Mammary epithelial cell (primary cell): ENCODE measurements at regions not wholly inside any gene's neighbourhood (a gene's known extent, or its start where the extent isn't known, plus 50 kb on each side); places are given as distances from the start of the nearest gene placed in this dataset.

Source experiments
- CTCF ChIP-seq, 2 donors: IDR thresholded peaks in 1 of 2; conservative IDR thresholded peaks in 1 of 2; 2 replicates each; pipeline ENCODE4 v1.5.1; 2011 to 2012; ENCODE audit warnings: inconsistent platforms in 2 of 2, low read length in 2 of 2, mild to moderate bottlenecking in 2 of 2, control low read depth in 1 of 2, low read depth in 1 of 2; ENCODE audit not compliant: insufficient read depth in 1 of 2; ENCODE audit errors: extremely low read depth in 1 of 2
- EZH2 ChIP-seq: IDR thresholded peaks from 2 replicates; pipeline ENCODE4 v1.6.1; 2012; ENCODE audit warnings: low read length, inconsistent platforms, borderline replicate concordance

GRCh38 chr4:20646287-20646686, 54.0 kb upstream of the PACRGL start:
- TF ChIP-seq CTCF (conservative IDR thresholded peaks at IDR 0.05 in 1 of 2, IDR thresholded peaks at IDR 0.05 in 1 of 2; ENCODE audit: extremely low read depth in 1 of 2, insufficient read depth in 1 of 2, low read depth in 1 of 2, low read length in 2 of 2) (no peak), EZH2 (no peak)
